Gastroesophageal sphincter (tissue), 3 donors: ENCODE measurements at regions not wholly inside any gene's neighbourhood (a gene's known extent, or its start where the extent isn't known, plus 50 kb on each side); places are given as distances from the start of the nearest gene placed in this dataset.

Experiments
- CTCF ChIP-seq, 4 experiments: fragments of 200-600 bp in 2 of 4; fragments of 450-650 bp in 2 of 4; sonication (generic) in 1 of 4; IDR thresholded peaks; one replicate each; pipeline ENCODE4 v1.5.1; 2017 to 2019; ENCODE audit warnings: antibody characterized with exemption in 4 of 4, mild to moderate bottlenecking in 2 of 4, moderate library complexity in 2 of 4
- POLR2A ChIP-seq, 2 donors: fragments of 450-650 bp; IDR thresholded peaks; one replicate each; pipeline ENCODE4 v1.6.1; 2017; ENCODE audit warnings: antibody characterized with exemption in 2 of 2, mild to moderate bottlenecking in 2 of 2, moderate library complexity in 1 of 2
- POLR2AphosphoS5 ChIP-seq: sonication (generic); formaldehyde crosslinking; IDR thresholded peaks from one replicate; pipeline ENCODE4 v1.6.1; 2017; ENCODE audit warnings: antibody characterized with exemption

GRCh38 chr16:26672206-26672605 lies 394.5 kb upstream of the C16orf82 start:
- no peak for TF ChIP-seq CTCF (IDR thresholded peaks at IDR 0.05)
- no peak for TF ChIP-seq POLR2A (IDR thresholded peaks at IDR 0.05)
- no peak for TF ChIP-seq POLR2AphosphoS5
